ENCODE measurements at regions not wholly inside any gene's neighbourhood (a gene's known extent, or its start where the extent isn't known, plus 50 kb on each side); places are given as distances from the start of the nearest gene placed in this dataset.
A peak's percentile ranks its signal among the peaks of the same experiment; 100 is the strongest.

GRCh38 chr6:21891080-21891479, 297.5 kb downstream of the SOX4 start (continued):
- TF ChIP-seq OSR1 (CRISPR knock-in tag; IDR thresholded peaks at IDR 0.05), result no peak

- no peak for TF ChIP-seq SNAI2 (CRISPR knock-in tag; IDR thresholded peaks at IDR 0.05)
- TF ChIP-seq ESRRG (CRISPR knock-in tag; IDR thresholded peaks at IDR 0.05), result no peak
- no peak for TF ChIP-seq PATZ1 (CRISPR knock-in tag; IDR thresholded peaks at IDR 0.05; ENCODE audit: borderline replicate concordance)
- TF ChIP-seq RARB (CRISPR knock-in tag; IDR thresholded peaks at IDR 0.05), result no peak
- no peak for TF ChIP-seq PPARA (CRISPR knock-in tag; IDR thresholded peaks at IDR 0.05; ENCODE audit: borderline replicate concordance)
- TF ChIP-seq ZNF8 (CRISPR knock-in tag; IDR thresholded peaks at IDR 0.05), result no peak
- TF ChIP-seq ZNF70 (CRISPR knock-in tag; IDR thresholded peaks at IDR 0.05), result no peak
- no peak for ATAC-seq
These were observed 300.2 kb downstream of the SOX4 start for GRCh38 chr6:21893793-21894192.

- no peak for TF ChIP-seq GLIS3 (CRISPR knock-in tag; IDR thresholded peaks at IDR 0.05)
- no peak for ATAC-seq
These were observed 302.0 kb downstream of the SOX4 start for GRCh38 chr6:21895555-21895954.

- ATAC-seq, result peak; percentile 36; the same call in 1 of the 3 replicates
These were observed 304.7 kb downstream of the SOX4 start for GRCh38 chr6:21898107-21898796.

GRCh38 chr6:21899708-21900107, 306.2 kb downstream of the SOX4 start:
- no peak for ATAC-seq
- TF ChIP-seq ZFP3 (CRISPR knock-in tag; IDR thresholded peaks at IDR 0.05), result no peak
- TF ChIP-seq RARB (CRISPR knock-in tag; IDR thresholded peaks at IDR 0.05), result no peak
- no peak for TF ChIP-seq TOX (CRISPR knock-in tag; IDR thresholded peaks at IDR 0.05; ENCODE audit: borderline replicate concordance)
- no peak for TF ChIP-seq TSHZ2 (CRISPR knock-in tag; IDR thresholded peaks at IDR 0.05)
- TF ChIP-seq CREB5 (CRISPR knock-in tag; IDR thresholded peaks at IDR 0.05; ENCODE audit: low read depth), result no peak

More at GRCh38 chr6:21898107-21898796, 304.7 kb downstream of the SOX4 start:
- TF ChIP-seq ISL1 (CRISPR knock-in tag; IDR thresholded peaks at IDR 0.05) (0 out of 2 replicates have a peak, but pooled peaks have one; percentile 12), CSRNP3 (CRISPR knock-in tag; IDR thresholded peaks at IDR 0.05) (no peak)

GRCh38 chr6:21900730-21901129, 307.2 kb downstream of the SOX4 start:
- TF ChIP-seq RARB (CRISPR knock-in tag; IDR thresholded peaks at IDR 0.05) (no peak), TCF4 (CRISPR knock-in tag; IDR thresholded peaks at IDR 0.05; ENCODE audit: borderline replicate concordance) (no peak), CSDC2 (CRISPR knock-in tag; IDR thresholded peaks at IDR 0.05) (no peak), ARNTL (CRISPR knock-in tag; IDR thresholded peaks at IDR 0.05; ENCODE audit: borderline replicate concordance, low read depth) (no peak), OSR1 (CRISPR knock-in tag; IDR thresholded peaks at IDR 0.05) (no peak), ESRRG (CRISPR knock-in tag; IDR thresholded peaks at IDR 0.05) (no peak), ZNF70 (CRISPR knock-in tag; IDR thresholded peaks at IDR 0.05) (no peak), BACH2 (CRISPR knock-in tag; IDR thresholded peaks at IDR 0.05; ENCODE audit: borderline replicate concordance) (no peak), ZFP30 (CRISPR knock-in tag; IDR thresholded peaks at IDR 0.05) (no peak), SNAI2 (CRISPR knock-in tag; IDR thresholded peaks at IDR 0.05) (no peak), CREB5 (CRISPR knock-in tag; IDR thresholded peaks at IDR 0.05; ENCODE audit: low read depth) (no peak)
- peak; percentile 37; the same call in 2 of the 3 replicates for ATAC-seq
